ENCODE measurements at regions not wholly inside any gene's neighbourhood (a gene's known extent, or its start where the extent isn't known, plus 50 kb on each side); places are given as distances from the start of the nearest gene placed in this dataset.
"Not testable (repeated sequence)": the region's sequence is repeated elsewhere in the genome, so short reads cannot be mapped to it uniquely, and the experiment has no call there.

DNA sequence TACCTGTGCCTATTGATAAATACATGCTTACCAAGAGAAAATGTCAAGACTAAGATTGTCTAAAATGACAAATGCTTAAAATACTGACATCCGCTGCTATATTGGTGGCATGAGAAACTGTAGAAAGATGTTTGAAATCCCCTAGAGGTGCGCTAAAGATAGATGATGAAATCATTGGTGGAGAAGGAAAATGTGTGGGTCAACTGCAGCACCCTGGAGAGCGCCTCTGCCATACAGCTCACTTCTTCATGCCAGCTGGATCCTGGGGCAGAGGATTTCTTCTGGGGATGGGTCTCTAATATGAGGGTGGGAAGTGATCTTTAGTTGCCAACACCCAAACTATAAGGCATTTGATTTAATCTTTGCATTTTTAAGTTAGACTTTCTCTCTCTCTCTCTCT is 680.4 kb upstream of the POM121L12 start:
- DNase-seq (ENCODE audit: low spot score), result no peak
- H3K4me1 Mint-ChIP-seq (ENCODE audit: low read depth), result no peaks in the 10 kb centered on the region
- no peaks in the 10 kb centered on the region for H3K36me3 Mint-ChIP-seq (ENCODE audit: low read depth)
- H3K9me3 Mint-ChIP-seq (ENCODE audit: low read depth), result peaks cover 22% of the 10 kb centered on the region
- H3K27ac Mint-ChIP-seq (ENCODE audit: unreplicated experiment), result no peak overlapping the region
- no peak for TF ChIP-seq CTCF (IDR thresholded peaks at IDR 0.05)
- no peak overlapping the region for H3K4me3 Mint-ChIP-seq (ENCODE audit: unreplicated experiment)
- H3K27me3 Mint-ChIP-seq (ENCODE audit: low read depth), result no peaks in the 10 kb centered on the region

DNA sequence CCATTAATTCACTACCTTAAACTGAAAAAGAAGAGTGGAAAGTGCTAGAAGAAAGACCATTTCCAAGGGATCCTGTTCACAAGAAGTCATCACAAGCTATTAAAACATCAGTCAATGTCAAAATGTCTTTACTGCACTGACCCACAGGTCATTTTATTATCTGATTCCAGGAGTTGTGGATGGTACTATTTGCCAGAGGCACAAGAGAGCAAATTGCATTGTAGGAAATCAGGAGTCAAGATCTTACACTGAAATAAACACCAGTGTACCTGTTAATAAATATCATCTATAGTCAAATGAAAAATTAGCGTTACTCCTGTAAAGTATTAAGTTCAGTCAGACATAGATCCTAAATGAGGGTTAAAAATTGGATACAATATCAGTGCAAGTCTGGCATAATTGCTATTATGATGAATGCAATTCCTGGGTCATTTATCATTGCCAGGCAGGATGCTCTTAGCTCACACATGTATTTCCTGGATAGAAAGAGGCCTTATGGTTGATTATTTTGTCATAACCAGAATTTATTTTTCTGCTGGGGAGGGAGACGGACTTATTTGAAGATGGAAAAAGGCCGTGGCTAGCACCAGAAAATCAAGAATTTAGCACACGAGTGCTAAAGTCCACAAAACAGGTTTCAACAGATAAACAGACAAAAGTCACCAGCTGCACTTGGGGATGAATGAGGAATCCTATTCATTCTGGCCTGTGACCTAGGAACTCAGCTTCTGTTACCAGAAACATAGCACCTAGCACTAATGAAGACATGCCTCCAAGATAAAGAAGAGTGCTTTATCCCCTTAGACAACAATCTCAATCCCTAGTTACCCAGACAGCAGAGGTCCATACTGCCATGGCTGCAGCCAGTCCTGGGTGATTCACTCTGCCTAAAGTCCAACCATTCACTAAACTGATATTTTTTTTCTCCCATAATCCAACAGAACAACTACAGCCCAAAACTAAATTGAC is 683.1 kb upstream of the POM121L12 start:
- no peak overlapping the region for H3K4me3 Mint-ChIP-seq (ENCODE audit: unreplicated experiment)
- H3K27me3 Mint-ChIP-seq (ENCODE audit: low read depth), result no peaks in the 10 kb centered on the region
- no peak for DNase-seq (ENCODE audit: low spot score)
- peaks cover 26% of the 10 kb centered on the region for H3K9me3 Mint-ChIP-seq (ENCODE audit: low read depth)
- no peaks in the 10 kb centered on the region for H3K4me1 Mint-ChIP-seq (ENCODE audit: low read depth)
- H3K36me3 Mint-ChIP-seq (ENCODE audit: low read depth), result no peaks in the 10 kb centered on the region
- no peak overlapping the region for H3K27ac Mint-ChIP-seq (ENCODE audit: unreplicated experiment)
- no peak for TF ChIP-seq CTCF (IDR thresholded peaks at IDR 0.05)

DNA sequence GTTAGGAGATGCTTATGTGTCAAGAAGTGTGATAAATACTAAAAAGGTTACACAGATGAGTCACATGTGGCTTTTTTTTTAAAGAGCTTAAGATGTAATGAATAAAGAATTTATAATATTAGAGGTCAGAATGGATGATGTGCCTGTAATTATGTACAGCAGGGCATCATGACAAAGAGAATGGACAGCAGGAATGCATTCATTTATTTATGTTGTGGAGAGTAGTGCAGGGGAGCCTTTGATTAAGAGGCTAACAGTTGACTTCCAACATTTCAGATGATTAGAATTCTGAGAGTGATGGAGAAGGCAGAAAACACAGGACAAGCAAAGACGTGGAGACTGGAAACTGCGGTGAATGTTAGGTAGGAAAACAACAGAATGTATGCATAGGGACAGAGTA is 691.4 kb upstream of the POM121L12 start:
- no peaks in the 10 kb centered on the region for H3K27me3 Mint-ChIP-seq (ENCODE audit: low read depth)

GRCh38 chr7:52340067-52340466 is 695.4 kb upstream of the POM121L12 start:
- H3K4me1 Mint-ChIP-seq (ENCODE audit: low read depth), result no peaks in the 10 kb centered on the region

More for the DNA sequence above, 691.4 kb upstream of the POM121L12 start:
- Mint-ChIP-seq H3K27ac (ENCODE audit: unreplicated experiment) (no peak overlapping the region), H3K4me3 (ENCODE audit: unreplicated experiment) (no peak overlapping the region), H3K4me1 (ENCODE audit: low read depth) (no peaks in the 10 kb centered on the region), H3K9me3 (ENCODE audit: low read depth) (peaks cover 30% of the 10 kb centered on the region), H3K36me3 (ENCODE audit: low read depth) (no peaks in the 10 kb centered on the region)
- no peak for DNase-seq (ENCODE audit: low spot score)
- no peak for TF ChIP-seq CTCF (IDR thresholded peaks at IDR 0.05)

GRCh38 chr7:52328328-52328727 is 707.1 kb upstream of the POM121L12 start:
- peaks cover 41% of the 10 kb centered on the region for H3K9me3 Mint-ChIP-seq (ENCODE audit: low read depth)
- H3K27me3 Mint-ChIP-seq (ENCODE audit: low read depth); H3K4me1 Mint-ChIP-seq (ENCODE audit: low read depth); DNase-seq (ENCODE audit: low spot score); H3K27ac Mint-ChIP-seq (ENCODE audit: unreplicated experiment); H3K36me3 Mint-ChIP-seq (ENCODE audit: low read depth); H3K4me3 Mint-ChIP-seq (ENCODE audit: unreplicated experiment): not testable (repeated sequence)

More at GRCh38 chr7:52340067-52340466, 695.4 kb upstream of the POM121L12 start:
- no peak for TF ChIP-seq CTCF (IDR thresholded peaks at IDR 0.05)
- no peak overlapping the region for H3K4me3 Mint-ChIP-seq (ENCODE audit: unreplicated experiment)
- H3K27me3 Mint-ChIP-seq (ENCODE audit: low read depth), result no peaks in the 10 kb centered on the region
- H3K27ac Mint-ChIP-seq (ENCODE audit: unreplicated experiment), result no peak overlapping the region
- H3K9me3 Mint-ChIP-seq (ENCODE audit: low read depth), result peaks cover 14% of the 10 kb centered on the region
- H3K36me3 Mint-ChIP-seq (ENCODE audit: low read depth), result no peaks in the 10 kb centered on the region
- no peak for DNase-seq (ENCODE audit: low spot score)

Measured in chondrocyte (in vitro differentiated cells).